GM23248 (cell line): ENCODE measurements at regions not wholly inside any gene's neighbourhood (a gene's known extent, or its start where the extent isn't known, plus 50 kb on each side); places are given as distances from the start of the nearest gene placed in this dataset.

ENCODE experiments used
- EZH2 ChIP-seq: fragments of 200-600 bp; sonication (generic); IDR thresholded peaks from 2 replicates; pipeline ENCODE4 v1.6.1; 2018; ENCODE audit warnings: antibody characterized with exemption, mild to moderate bottlenecking; ENCODE audit not compliant: insufficient read depth, poor library complexity, severe bottlenecking
- EZH2phosphoT487 ChIP-seq: fragments of 200-600 bp; sonication (generic); IDR thresholded peaks from 2 replicates; pipeline ENCODE4 v1.6.1; 2018; ENCODE audit warnings: antibody characterized with exemption, moderate library complexity, mild to moderate bottlenecking, low read depth; ENCODE audit not compliant: insufficient read depth

DNA sequence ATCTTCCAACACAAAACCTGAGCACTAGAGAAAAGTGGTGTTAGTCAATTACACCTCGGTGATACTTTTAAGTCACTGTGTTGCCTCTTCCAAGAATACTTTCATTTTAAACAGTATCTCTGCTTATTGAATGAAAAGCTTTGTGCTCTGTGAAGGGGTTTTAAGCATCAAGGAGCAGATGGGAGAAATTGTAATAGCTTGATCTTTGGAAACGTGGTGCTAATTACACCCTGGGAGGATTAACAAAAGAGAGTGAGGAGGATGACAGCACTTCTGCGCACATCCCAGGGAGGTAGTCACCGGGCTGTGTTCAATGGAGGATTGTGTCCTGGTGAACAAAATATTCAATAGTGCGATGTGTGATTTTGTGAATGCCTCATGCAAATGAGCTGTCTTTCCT, 477.4 kb upstream of the ADAMTS16 start:
- TF ChIP-seq EZH2phosphoT487 (no peak), EZH2 (no peak)
